CD1c-positive myeloid dendritic cell (primary cell): ENCODE measurements at regions not wholly inside any gene's neighbourhood (a gene's known extent, or its start where the extent isn't known, plus 50 kb on each side); places are given as distances from the start of the nearest gene placed in this dataset.

Experiments
- DNase-seq: peaks from one replicate; pipeline ENCODE4 v3.0.0-alpha.2; 2016; ENCODE audit errors: extremely low spot score

- no peak for DNase-seq
Measured at GRCh38 chr10:10798864-10799192, 218.8 kb upstream of the CELF2 start.

- no peak for DNase-seq
Measured at GRCh38 chr10:10800961-10801360, 216.7 kb upstream of the CELF2 start.

- no peak for DNase-seq
Measured at GRCh38 chr10:10803278-10803677, 214.4 kb upstream of the CELF2 start.

GRCh38 chr10:10804061-10804460 lies 213.6 kb upstream of the CELF2 start:
- no peak for DNase-seq

- no peak for DNase-seq
Measured at GRCh38 chr10:10804998-10805740, 212.5 kb upstream of the CELF2 start.

GRCh38 chr10:10807106-10807505 lies 210.6 kb upstream of the CELF2 start:
- no peak for DNase-seq

- no peak for DNase-seq
Measured at GRCh38 chr10:10811562-10811961, 206.1 kb upstream of the CELF2 start.

- DNase-seq: no peak
Measured at GRCh38 chr10:10813656-10814055, 204.0 kb upstream of the CELF2 start.

GRCh38 chr10:10814069-10814468 lies 203.6 kb upstream of the CELF2 start:
- DNase-seq: no peak

- no peak for DNase-seq
Measured at GRCh38 chr10:10816447-10816846, 201.2 kb upstream of the CELF2 start.

- no peak for DNase-seq
Measured at GRCh38 chr10:10817609-10818008, 200.1 kb upstream of the CELF2 start.

GRCh38 chr10:10818082-10818481 lies 199.6 kb upstream of the CELF2 start:
- DNase-seq: peak; percentile 21

- DNase-seq: no peak
Measured at GRCh38 chr10:10819206-10819856, 198.3 kb upstream of the CELF2 start.

- no peak for DNase-seq
Measured at GRCh38 chr10:10821926-10822325, 195.7 kb upstream of the CELF2 start.

- DNase-seq: no peak
Measured at GRCh38 chr10:10824591-10825148, 193.0 kb upstream of the CELF2 start.

GRCh38 chr10:10826125-10826524 lies 191.5 kb upstream of the CELF2 start:
- DNase-seq: no peak

- DNase-seq: no peak
Measured at GRCh38 chr10:10828623-10829022, 189.0 kb upstream of the CELF2 start.

GRCh38 chr10:10829576-10829975 lies 188.1 kb upstream of the CELF2 start:
- no peak for DNase-seq

- peak; percentile 5 for DNase-seq
Measured at GRCh38 chr10:10830293-10830986, 187.2 kb upstream of the CELF2 start.

GRCh38 chr10:10831085-10831484 lies 186.6 kb upstream of the CELF2 start:
- no peak for DNase-seq

- no peak for DNase-seq
Measured at GRCh38 chr10:10833955-10834354, 183.7 kb upstream of the CELF2 start.

GRCh38 chr10:10844251-10844650 lies 173.4 kb upstream of the CELF2 start:
- no peak for DNase-seq

GRCh38 chr10:10845185-10845584 lies 172.5 kb upstream of the CELF2 start:
- DNase-seq: no peak
